ENCODE measurements at regions not wholly inside any gene's neighbourhood (a gene's known extent, or its start where the extent isn't known, plus 50 kb on each side); places are given as distances from the start of the nearest gene placed in this dataset.
A peak's percentile ranks its signal among the peaks of the same experiment; 100 is the strongest.

DNA sequence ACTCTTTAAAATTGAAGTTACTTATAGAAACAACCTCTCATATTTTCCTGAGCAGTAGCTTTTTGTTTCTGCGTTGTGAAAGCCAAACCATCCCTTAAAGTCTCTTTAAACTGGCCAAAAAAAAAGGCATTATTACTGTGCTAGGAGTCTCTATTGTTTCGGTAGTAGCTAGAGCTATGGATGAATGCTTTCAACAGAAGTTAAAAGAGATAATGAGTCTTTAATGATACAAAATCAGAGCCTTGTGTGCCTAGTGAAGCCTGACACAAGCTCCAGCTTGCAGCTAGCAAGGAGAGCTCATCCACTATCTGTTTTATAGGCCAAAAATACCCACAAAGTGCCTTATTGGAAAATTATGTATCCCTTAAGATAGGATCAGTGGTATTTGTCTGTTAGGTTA is 360.4 kb upstream of the CDIN1 start:
- H3K4me3 ChIP-seq (ENCODE audit: low read depth, low read length), result no peak overlapping the region
- no peak for DNase-seq
- no peak overlapping the region for H3K27ac ChIP-seq
- no peaks in the 10 kb centered on the region for H3K36me3 ChIP-seq (replicated peaks)
- in situ Hi-C loops (cut with HindIII; ENCODE audit: low pct_ligation_motif_present, low sequenced_read_pairs), result no loop called here
- no peaks in the 10 kb centered on the region for H3K27me3 ChIP-seq (replicated peaks)
- no peak for TF ChIP-seq CTCF (IDR thresholded peaks at IDR 0.05; ENCODE audit: low read depth, low read length, missing control alignments)

- Histone ChIP-seq H3K36me3 (replicated peaks) (no peaks in the 10 kb centered on the region), H3K27me3 (replicated peaks) (no peaks in the 10 kb centered on the region), H3K27ac (no peak overlapping the region), H3K4me3 (ENCODE audit: low read depth, low read length) (no peak overlapping the region)
- in situ Hi-C loops (cut with HindIII; ENCODE audit: low pct_ligation_motif_present, low sequenced_read_pairs), result no loop called here
- DNase-seq, result no peak
- no peak for TF ChIP-seq CTCF (IDR thresholded peaks at IDR 0.05; ENCODE audit: low read depth, low read length, missing control alignments)
Measured at GRCh38 chr15:36221992-36222391, 357.4 kb upstream of the CDIN1 start.

DNA sequence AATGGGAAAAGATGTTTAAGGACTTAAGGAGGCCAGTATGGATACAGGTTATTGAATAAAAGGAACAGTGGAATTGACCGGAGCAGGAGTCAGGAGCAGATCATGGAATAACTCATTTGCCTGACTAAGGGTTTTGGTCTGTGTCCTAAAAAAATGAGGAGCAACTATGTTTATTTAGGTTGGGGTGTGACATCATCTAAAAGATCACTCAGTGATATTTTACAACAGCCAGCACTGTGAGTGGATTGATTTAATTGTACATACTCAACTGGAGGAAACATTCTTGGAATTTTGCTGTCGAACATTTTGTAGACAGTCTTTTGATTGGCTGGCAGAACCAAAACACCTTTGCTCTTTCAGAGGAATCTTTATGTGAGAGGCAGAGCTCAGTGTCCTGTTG is 348.6 kb upstream of the CDIN1 start:
- in situ Hi-C loops (cut with HindIII; ENCODE audit: low pct_ligation_motif_present, low sequenced_read_pairs), result no loop called here
- no peak for TF ChIP-seq CTCF (IDR thresholded peaks at IDR 0.05; ENCODE audit: low read depth, low read length, missing control alignments)
- Histone ChIP-seq H3K36me3 (replicated peaks) (no peaks in the 10 kb centered on the region), H3K4me3 (ENCODE audit: low read depth, low read length) (no peak overlapping the region), H3K27me3 (replicated peaks) (no peaks in the 10 kb centered on the region), H3K27ac (no peak overlapping the region)
- no peak for DNase-seq

GRCh38 chr15:36232491-36232890 is 346.9 kb upstream of the CDIN1 start:
- no peak overlapping the region for H3K4me3 ChIP-seq (ENCODE audit: low read depth, low read length)
- no peak overlapping the region for H3K27ac ChIP-seq
- no peak for DNase-seq
- no peaks in the 10 kb centered on the region for H3K36me3 ChIP-seq (replicated peaks)
- no peak for TF ChIP-seq CTCF (IDR thresholded peaks at IDR 0.05; ENCODE audit: low read depth, low read length, missing control alignments)
- H3K27me3 ChIP-seq (replicated peaks), result no peaks in the 10 kb centered on the region
- in situ Hi-C loops (cut with HindIII; ENCODE audit: low pct_ligation_motif_present, low sequenced_read_pairs), result no loop called here

DNA sequence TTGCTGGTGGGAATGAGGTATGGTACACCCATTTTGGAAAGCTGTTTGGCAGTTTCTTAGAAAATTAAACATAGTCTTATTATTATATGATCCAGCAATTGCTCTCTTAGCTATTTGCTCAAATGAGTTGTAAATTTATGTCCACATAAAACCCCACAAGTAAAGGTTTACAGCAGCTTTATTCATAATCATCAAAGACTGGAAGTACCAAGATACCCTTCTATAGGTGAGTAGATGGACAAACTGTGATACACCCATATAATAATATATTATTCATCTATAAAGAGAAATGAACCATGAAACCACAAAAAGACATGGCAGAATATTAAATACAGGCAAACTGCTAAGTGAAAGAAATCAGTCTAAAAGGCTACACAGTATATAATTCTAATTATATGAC is 344.7 kb upstream of the CDIN1 start:
- TF ChIP-seq CTCF (IDR thresholded peaks at IDR 0.05; ENCODE audit: low read depth, low read length, missing control alignments), result no peak
- Histone ChIP-seq H3K4me3 (ENCODE audit: low read depth, low read length) (no peak overlapping the region), H3K27me3 (replicated peaks) (no peaks in the 10 kb centered on the region), H3K36me3 (replicated peaks) (no peaks in the 10 kb centered on the region), H3K27ac (no peak overlapping the region)
- in situ Hi-C loops (cut with HindIII; ENCODE audit: low pct_ligation_motif_present, low sequenced_read_pairs), result no loop called here
- DNase-seq, result no peak

GRCh38 chr15:36235173-36235572 is 344.3 kb upstream of the CDIN1 start:
- H3K27me3 ChIP-seq (replicated peaks), result no peaks in the 10 kb centered on the region
- peak; percentile 2 for DNase-seq
- no peak overlapping the region for H3K27ac ChIP-seq
- H3K36me3 ChIP-seq (replicated peaks), result no peaks in the 10 kb centered on the region
- TF ChIP-seq CTCF (IDR thresholded peaks at IDR 0.05; ENCODE audit: low read depth, low read length, missing control alignments), result no peak
- in situ Hi-C loops (cut with HindIII; ENCODE audit: low pct_ligation_motif_present, low sequenced_read_pairs), result no loop called here
- H3K4me3 ChIP-seq (ENCODE audit: low read depth, low read length), result no peak overlapping the region

All from brain microvascular endothelial cell (primary cell).